CD4-positive, alpha-beta T cell treated with Interferon alpha-2 for 1 hour (primary cell): ENCODE measurements at regions not wholly inside any gene's neighbourhood (a gene's known extent, or its start where the extent isn't known, plus 50 kb on each side); places are given as distances from the start of the nearest gene placed in this dataset.

Experiments used
- DNase-seq, 2 donors: peaks; one replicate each; pipeline ENCODE4 v3.0.0-alpha.2; 2020 to 2022

DNA sequence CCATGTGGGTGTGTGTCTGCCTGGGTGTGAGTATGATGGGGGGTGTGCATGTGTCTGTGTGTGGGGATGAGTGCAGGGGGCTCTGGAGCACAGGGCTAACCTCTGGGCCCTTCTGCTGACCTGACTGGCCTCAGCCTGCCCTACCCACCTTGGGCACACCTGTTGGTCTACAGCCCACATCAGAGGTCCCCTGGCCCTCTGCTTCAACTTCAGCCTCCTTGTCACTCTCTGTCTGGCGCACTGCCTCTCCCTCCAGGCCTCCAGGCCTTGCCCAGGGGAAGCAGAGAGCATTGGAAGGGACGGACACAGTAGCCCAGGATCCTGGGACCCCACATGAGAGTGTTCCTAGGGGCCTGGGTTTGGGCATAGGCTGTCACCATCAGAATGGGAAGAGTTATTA, 115.4 kb downstream of the EFNB1 start:
- no peak for DNase-seq

DNA sequence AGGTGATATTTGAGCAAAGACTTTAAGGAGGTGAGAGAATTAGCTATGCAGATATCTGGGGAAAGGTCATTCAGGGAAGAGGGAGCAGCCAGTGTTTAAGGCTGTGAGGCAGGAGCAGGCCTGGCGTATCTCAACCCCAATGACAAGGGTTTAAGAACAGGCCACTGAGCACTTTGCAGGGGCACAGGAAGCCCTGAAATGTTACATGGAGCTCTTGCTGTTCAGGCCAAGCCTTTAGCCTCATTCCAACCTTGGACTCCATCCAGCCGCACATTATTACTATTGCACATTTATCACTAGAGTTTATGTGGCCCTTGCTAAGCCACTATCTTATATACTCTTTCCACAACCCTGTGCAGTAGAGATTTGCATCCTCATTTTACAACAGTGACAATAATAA, 114.0 kb downstream of the EFNB1 start:
- DNase-seq = no peak

DNA sequence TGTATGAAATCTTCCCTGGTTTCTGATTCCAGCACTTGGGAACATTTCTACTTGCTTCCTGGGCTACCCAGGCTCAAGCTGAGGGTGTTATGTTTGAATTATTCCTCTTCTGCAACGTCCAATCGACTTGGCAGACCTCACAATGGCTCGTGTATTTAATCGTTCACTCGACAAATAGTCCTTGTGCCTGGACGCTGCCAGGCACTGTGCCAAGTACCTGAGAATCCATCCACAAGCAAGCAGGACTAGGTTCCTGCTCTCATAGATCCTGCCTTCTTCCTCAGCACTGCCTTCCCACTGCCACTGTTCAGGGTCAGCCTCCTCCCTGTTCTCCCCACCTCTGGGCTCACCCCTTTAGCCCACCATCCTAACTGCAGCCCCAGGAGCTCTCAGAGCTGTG, 113.3 kb downstream of the EFNB1 start:
- no peak for DNase-seq

DNA sequence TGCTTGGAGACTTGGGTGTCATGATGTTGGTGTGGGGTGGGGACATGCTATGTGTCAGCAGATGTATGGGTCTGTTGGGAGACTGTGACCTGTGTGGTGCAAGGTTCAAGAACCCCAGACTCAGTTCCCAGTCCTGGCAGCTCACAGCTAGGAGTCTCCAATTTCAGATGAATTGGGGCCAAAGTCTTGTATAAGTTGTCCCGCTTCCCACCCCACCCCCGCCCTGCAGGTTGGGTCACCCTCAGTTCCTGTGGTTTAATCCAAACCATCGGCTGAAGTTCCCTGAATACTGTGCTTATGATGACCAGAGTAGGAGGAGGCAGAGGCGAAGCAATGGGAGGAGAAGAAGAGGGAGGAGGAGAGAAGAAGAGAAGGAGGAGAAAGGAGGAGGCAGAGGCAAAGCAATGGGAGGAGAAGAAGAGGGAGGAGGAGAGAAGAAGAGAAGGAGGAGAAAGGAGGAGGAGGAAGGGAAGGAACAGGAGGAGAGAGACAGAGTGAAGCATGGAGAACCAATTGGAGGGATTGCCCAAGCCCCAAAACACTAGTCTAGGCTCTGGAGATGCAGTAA, 112.6 kb downstream of the EFNB1 start:
- DNase-seq = no peak

DNA sequence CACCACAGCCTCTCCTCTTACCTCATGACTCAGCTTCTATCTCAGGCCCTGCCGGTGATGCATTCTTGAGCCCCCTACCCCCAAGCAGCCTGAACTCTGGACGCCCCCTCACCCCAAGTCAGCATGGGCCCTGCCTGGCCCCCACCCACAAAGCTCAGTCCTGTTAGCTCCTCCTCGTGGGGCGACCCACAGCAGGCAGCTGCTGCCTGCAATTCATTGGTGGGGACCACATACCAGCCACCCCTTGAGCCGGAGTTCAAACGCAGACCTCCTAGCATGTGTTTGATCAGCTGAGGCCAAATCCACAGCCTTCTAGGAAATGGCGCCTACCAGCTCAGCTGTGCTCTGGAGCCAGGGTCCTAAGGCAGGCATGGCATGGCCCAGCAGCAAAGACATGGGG, 111.8 kb downstream of the EFNB1 start:
- no peak for DNase-seq

DNA sequence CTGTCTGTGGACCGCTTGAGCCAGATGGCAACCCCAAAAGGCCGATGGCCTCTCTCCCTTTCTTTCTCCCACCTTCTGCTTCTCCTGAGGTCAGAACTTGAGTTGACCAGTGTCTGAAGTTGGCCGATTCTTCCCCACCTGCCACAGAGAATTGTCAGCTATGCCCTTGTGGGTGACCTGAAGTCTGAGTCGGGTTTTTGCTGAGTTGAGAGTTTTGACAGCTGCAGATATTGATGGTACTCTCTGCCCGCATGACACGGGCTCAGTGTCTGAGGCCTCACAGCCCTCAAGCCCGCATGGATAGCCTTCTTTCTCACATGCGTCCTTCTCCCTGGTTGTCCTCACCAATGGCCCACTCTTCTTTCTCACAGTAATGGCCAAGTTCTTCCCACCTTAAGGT, 111.0 kb downstream of the EFNB1 start:
- DNase-seq = no peak

DNA sequence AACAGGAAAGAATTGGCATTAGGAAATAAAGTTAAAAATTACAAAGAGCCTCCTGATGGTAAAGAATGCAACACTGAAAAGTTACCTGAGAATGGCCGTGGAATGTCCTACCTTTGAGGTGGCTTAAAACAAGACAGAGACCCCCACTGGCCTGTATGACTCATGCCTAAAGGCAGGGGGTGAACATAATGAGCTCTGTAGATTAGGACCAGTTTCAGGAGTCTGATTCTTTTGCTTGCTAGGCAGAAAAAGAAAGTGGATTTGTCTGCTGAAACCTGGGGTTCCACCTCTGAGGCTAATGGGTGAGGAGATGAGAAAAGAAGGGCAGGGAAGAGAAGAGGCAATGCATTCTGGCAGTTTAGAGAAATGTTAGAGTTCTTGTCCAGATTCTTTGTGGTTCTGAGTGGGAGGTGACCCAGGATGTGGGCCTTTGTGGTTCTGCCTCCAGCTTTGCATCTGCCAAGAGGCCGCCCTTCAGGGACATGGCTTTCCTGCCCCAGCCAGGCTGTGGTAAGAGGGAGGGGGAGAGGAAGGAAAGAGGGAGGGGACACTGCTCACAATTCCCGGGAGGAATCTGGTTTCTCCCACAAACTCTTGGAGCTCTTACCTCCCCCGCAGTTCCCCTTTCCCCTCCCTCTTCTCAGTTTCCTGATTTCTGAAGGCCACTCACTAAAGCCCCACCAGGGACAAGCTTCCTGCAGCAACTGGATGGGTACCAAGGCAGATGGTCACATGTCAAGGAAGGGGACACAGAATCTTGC, 109.6 kb downstream of the EFNB1 start:
- DNase-seq = no peak

DNA sequence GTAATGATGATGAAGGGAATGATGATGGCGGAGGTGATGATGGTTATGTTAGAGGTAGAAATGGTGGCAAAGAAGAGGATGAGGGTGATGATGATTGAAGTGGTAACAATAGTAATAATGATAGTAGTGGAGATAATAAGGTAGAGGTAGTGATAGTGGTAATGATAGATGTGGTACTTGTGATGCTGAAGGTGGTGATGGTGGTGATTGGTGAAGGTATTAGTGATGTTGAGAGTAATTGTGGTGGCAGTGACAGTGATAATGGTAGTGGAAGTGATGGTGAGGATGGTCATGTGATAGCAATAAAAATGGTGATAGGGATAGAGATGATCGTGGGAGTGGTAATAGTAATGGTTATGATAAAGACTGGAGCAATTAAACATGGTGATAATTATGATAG, 108.8 kb downstream of the EFNB1 start:
- no peak for DNase-seq

DNA sequence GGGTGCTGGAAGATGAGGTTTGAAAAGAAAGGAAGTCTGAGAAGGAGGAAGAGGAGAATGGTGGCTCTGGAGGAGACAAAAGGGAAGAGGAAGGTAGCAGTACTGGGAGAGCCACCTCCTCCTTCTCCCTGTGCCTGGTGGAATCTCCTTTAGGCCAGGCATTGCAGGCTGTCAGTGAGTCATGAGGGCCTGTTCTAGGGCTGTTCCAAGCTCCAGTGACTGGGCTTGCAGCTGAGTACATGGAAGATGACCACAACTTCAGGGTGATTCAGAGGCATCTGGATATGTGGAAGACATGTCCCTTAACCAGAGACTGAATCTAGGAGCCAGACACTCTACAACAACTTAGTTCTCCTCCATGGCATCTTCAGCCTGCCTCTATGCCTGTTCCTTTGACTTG, 107.8 kb downstream of the EFNB1 start:
- no peak for DNase-seq

DNA sequence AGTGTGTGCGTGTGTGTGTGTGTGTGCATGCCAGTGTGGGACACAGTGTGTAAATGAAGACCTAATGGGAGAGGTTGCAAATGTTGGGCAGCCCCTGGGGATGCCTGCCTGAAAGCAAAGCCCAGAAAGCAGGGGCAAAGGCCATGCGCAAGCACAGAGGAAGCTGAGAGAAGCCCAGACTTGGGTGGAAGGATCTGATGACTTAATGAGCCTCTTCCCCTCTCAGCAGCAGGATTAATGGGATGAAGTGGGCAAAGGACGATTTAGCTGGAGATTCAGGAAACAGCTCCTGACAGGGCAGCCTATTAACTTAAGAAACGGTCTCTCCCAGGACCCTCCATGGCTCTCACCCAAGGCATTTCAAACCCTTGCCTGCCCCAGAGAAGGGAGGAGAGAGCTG, 107.3 kb downstream of the EFNB1 start:
- no peak for DNase-seq

DNA sequence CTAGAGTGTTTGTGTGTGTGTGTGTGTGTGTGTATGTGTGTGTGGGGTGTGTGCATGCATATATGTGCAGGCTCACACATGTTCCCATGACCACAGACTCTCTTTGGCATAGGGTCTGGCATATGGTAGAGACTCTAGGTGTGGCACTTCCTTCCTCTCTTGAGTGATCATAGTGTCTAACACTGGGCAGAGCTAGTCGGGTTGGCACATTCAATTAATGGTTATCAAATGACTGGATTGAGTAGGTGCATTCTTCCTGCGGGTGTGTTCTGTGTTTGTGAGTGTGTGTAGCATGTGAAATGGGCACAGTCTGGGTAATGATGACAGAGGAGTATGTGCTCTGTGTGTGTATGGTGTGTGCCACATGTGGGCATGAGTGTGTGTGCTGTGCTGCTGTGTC, 106.5 kb downstream of the EFNB1 start:
- DNase-seq = no peak

DNA sequence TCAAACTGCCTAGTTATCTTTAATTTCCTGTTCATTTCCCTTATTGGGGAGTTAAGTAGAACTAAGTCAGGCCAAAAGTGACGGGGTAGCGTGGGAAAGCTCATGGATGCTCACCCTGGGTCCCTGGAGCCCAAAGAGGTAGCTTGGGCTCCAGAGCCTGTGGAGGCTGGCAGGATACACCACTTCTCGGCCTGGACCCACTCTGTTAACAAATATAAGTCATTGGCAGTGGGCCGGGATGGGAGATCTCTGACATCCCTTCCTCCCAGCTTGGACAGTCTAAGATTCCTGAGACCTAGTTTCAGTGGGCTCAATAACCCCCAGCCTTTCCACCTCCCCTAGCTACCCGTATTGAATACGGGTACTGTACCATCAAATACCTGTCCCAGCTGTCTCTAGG, 106.1 kb downstream of the EFNB1 start:
- no peak for DNase-seq

DNA sequence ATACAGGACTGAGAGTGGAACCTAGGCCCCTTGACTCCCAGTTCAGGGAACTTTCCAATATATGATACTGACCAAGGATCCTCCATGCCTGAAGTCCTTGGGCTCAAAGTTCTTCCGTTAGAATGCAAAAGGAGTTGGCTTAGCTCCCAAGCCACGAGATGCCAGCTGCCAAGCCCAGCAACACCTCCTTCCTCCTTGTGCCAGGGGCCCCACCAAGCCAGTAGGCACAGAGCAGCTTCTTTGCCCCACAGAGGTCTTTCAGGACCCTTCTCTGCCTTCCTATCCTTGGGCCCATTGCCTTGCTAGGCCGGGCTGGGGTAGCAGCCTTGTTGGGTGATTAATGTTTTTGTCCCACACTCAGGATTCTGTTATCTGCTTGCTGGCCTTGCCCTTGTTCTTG, 105.6 kb downstream of the EFNB1 start:
- no peak for DNase-seq

DNA sequence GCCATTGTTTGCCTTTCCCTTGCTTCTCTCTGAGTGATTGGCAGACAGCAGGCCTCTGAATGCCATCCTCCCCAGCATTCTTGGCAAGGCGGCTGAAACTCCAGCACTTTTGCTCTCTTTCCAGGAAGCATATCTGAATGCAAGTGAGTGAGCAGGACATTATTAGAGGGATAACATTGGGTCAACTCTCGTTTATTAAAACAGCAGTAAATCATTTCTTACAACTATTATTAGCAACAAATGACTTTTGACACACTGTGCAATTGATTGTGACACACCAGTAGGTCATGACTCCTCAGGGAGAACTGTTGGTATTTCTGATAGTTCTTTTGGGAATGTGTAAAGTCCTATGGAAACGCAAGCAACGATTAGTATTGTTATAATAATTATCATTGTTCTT, 103.8 kb downstream of the EFNB1 start:
- no peak for DNase-seq

DNA sequence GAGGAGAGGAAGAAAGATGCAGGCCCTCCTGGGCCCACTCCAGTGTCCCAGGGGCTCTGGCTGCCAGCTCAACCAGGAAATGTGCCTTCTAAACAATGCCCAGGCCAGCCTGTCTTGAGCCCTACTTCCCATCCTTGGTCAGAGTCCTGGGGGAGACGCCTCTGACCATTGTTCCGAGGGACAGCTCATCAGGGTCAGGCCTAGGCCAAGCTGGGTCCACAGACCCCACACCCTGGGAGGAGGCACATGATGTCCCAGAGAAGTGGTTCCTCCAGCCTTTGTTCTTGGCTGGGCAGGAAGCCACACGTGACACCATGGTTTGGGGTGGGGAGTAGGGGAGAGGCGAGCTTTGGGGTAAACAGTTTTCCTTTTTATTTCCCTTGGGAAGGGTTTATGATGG, 102.5 kb downstream of the EFNB1 start:
- no peak for DNase-seq

DNA sequence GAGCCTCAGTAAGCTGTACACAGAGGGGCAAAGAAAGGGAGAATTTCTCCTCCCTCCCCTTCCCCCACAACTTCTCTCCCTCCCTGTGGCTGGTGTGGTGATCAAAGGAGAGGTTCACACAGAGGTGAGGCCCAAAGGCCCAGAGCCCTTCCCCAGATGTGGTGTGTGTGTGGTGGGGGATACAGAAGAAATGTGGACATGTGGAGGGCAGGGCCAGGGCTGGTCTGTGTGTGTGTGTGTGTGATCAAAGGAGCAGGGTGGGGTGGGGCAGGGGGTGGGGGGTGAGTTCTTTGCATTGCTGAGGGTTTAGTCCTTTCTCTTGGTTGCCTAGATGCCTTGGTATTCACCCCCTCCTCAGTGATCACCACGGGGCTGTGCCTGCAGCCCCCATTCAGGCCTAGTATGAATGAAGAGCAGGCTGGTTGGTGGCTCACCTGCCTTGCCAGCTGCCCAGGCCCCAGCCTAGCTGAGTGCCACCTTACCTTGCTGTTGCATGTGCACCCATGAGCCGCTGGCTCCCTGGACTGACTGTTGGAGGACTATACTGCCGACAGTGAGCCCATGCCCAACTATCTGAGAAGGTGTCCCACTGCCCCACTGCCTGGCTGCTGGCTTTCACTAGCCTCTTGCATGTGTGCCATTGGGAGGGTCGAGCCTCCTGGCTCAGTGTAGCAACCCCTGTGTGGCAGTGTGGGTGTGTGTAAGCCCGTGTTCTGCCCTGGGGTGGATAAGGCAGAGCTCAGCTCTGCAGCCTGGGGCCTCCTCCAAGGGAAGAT, 101.9 kb downstream of the EFNB1 start:
- no peak for DNase-seq

DNA sequence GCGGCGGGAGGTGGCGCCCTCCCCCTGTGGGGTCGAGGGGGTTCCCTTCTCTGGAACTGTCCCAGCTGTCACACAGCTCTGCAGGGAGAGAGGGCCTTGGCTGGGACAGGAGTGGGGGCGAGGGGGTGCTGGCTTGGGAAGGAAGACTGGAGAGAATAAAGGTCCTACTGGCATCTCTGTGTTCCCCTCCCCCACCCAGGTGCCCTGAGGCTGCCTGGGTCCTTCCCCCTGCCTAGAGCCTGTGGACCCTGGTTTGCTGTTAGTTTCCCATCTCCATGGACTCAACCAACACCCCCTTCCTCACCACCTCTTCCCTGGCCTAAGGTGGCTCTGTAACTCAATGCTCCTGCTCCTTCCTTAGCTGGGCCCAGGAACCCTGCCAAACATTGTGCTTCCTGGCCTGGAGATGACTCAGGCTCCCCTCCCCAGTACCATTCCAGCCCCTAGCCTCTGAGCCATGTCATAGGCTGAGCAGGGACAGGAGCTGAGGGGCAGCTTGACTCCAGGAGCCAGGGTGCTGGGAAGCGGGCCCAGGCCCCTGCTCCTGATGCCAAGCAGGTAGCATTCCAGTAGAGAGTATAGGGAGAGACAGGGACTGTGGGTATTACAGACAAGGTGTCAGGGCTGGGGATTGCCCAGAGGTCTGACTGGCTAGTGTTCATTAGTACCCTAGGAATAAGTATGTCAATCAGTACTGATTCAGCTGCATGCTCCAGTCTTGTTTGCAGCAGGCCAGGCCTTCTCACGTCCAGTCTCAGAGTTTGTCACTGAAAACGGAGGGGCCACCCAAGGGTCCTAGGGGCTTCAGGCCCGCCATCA, 100.7 kb downstream of the EFNB1 start:
- DNase-seq = no peak

DNA sequence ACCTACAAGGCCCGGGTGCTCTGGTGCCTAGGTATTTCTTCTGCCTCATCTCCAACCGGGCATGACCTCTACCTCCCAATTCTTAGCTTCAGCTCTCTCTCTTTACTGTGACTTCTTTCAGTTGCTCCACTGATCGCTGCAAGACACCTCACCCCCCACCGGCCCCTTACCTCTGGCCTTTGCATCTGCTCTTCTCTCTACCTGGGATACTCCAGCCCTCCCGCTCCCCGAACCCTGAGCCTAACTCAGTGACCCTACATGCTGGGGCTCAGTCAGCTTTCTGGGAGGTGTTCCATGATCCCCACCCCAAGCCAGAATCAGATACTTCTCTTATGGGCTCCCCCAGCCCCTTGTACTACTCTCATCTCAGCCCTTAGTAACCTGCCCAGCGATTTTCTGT, 99.6 kb downstream of the EFNB1 start:
- DNase-seq = no peak

DNA sequence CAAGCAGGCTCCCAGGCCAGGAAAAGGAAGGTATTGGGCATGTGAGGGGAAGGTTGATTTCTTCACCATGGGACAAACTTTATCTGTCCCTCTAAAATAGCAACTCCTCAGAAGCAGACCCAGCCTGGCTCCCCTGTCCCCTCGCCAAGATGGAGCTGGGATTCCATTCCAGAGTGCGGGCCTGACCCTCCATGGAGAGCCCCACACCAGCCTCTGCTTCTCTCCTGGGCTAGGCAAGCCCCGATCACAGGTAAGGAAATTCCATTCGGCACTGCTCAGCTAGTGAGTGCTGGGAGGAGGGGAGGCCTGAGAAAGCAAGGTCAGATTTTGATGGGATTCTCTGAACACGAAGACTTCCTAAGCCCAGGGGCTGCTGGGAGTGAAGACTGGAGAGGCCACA, 98.4 kb downstream of the EFNB1 start:
- DNase-seq = no peak

DNA sequence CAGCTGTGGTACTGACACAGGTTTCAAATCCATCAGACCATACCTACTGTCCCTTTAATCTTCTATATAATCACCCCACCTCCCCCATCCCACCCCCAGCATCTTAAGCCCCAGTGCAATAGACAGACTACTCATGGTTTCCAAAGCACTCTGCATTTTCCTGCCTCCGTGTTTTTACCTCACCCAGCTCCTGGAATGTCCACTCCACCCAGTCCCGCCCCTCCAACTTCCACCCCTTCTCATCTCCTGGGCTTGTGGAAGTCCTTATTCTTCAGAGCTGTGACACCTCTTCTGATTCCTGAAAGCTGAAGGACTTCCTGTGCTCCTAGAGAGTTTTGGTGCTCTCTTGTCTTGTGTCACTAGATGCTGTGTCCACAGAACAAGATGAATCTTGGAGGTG, 94.3 kb downstream of the EFNB1 start:
- no peak for DNase-seq

DNA sequence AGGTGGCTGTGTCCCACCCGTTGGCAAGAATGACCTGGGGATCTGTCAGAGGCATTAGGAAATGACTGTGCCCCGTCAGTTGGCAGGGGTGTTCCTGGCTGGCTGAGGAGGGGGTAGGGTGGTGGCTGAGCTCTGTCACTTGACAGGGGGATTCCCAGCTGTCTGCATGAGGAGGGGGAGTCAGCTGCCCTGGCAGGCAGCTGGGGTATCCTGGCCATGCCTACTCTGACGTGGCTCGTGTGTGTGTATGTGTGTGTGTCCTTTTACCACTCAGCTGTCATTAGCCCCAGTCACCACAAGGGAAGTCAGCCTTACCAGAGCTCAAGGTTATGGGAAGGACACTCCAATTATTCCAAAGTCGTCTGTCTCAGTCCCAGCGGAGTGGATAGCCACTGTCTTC, 93.2 kb downstream of the EFNB1 start:
- no peak for DNase-seq

DNA sequence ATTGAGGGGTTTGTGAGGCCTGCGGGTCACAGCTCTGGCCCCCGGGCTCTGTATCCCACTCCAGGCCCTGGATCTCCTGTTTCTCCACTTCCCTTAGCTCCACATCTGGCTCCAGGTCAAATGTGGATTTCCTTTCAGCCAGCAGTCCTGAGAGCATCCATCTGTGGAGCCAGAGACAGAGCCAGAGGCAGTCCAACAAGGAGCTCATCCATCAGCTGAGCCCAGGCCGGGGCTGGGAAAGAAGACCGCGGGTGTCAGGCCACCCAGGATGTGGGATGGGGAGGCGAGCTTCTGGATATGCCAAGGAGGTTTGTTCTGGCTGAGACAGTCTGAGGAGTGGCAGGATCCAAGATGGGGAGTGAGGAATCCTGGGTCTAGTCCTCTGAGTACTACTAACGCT, 91.7 kb downstream of the EFNB1 start:
- no peak for DNase-seq

DNA sequence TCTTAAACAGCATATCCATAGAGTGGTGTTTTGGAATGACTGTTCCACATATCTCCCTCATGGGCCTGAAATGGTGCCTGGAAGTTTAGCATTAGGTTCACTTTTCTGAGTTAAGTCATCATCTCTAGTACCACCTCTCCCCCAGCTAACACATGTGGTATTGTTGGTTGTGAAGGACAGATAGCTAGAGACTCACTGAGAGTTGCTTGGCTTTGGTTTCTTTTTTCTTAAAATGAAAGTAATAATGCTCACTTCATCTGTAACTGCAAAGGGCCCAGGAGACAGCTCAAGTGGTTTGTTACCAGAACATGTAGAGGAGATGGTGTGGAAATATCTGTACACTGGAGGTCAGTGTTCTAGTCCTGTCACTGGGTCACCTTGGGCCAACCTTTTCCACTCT, 90.9 kb downstream of the EFNB1 start:
- DNase-seq = no peak

DNA sequence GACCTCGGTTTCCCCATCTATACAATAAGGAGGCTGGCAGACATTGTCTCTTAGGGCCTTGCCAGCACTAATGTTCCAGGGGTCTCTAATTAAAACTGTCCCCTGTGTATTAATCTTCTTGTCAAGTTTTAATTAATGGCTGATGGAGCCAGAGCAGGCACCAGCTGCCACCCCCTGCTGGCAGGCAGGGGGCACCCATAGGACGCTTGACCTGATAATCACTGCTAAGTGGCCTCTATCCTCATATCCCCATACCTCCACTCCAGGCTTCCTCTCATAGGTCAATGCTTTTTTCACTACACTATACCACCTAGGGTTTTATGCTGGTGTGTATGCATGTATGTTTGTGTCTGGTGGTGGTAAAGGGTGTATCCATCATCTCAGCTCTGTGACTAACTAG, 89.4 kb downstream of the EFNB1 start:
- no peak for DNase-seq
